ENCODE measurements at regions not wholly inside any gene's neighbourhood (a gene's known extent, or its start where the extent isn't known, plus 50 kb on each side); places are given as distances from the start of the nearest gene placed in this dataset.

DNA sequence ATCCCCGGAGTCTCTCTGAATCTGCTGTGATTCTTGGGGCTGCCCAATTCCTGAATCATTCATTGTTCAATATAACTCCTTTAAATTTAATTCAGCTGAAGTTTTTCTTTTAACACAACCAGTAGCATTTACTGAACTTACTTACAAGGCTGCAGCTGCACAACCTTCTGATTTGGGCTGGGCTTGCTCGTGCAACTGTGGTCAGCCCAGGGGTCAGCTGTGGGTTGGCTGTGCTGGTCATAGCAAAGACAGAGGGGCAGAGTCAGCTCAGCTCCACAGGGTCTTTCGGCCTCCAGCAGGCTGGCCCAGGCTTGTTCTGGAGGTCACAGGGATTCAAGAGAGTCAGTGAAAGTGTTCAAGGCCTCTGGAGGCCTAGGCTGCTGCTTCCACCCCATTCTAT, 186.1 kb downstream of the MATN1 start:
- H3K27ac Mint-ChIP-seq = no peak overlapping the region
- H3K9me3 Mint-ChIP-seq = no peaks in the 10 kb centered on the region
- H3K4me3 Mint-ChIP-seq = no peak overlapping the region
- intact Hi-C loops (cut with micrococcal nuclease) = no loop called here
- no peaks in the 10 kb centered on the region for H3K4me1 Mint-ChIP-seq (ENCODE audit: low read depth)
- no peak for DNase-seq (ENCODE audit: low spot score)
- H3K27me3 Mint-ChIP-seq (ENCODE audit: insufficient read depth) = peaks cover 7% of the 10 kb centered on the region
- no peaks in the 10 kb centered on the region for H3K36me3 Mint-ChIP-seq (ENCODE audit: low read depth)

DNA sequence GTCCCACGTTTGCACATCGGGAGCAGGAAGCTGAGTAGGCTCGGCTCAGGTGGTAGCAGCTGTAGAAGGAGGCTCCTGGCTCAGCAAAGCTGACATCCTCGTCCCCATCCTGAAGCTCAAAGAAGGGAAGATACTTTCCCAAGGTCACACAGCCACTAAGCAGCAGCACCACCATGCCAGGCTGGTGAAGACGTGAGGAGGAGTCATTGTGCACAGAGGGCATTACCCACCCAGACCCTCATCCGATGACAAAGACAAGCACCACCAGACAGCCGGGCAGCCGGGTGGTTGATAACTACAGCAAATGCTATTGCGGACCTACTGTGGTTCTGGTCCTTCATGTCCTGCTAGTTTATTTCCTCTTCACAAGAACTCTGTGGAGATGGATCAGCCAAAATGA, 186.9 kb downstream of the MATN1 start:
- Mint-ChIP-seq H3K4me3 (no peak overlapping the region), H3K9me3 (no peaks in the 10 kb centered on the region), H3K27ac (no peak overlapping the region), H3K4me1 (ENCODE audit: low read depth) (no peaks in the 10 kb centered on the region), H3K36me3 (ENCODE audit: low read depth) (no peaks in the 10 kb centered on the region), H3K27me3 (ENCODE audit: insufficient read depth) (peaks cover 8% of the 10 kb centered on the region)
- intact Hi-C loops (cut with micrococcal nuclease) = no loop called here
- DNase-seq (ENCODE audit: low spot score) = no peak

DNA sequence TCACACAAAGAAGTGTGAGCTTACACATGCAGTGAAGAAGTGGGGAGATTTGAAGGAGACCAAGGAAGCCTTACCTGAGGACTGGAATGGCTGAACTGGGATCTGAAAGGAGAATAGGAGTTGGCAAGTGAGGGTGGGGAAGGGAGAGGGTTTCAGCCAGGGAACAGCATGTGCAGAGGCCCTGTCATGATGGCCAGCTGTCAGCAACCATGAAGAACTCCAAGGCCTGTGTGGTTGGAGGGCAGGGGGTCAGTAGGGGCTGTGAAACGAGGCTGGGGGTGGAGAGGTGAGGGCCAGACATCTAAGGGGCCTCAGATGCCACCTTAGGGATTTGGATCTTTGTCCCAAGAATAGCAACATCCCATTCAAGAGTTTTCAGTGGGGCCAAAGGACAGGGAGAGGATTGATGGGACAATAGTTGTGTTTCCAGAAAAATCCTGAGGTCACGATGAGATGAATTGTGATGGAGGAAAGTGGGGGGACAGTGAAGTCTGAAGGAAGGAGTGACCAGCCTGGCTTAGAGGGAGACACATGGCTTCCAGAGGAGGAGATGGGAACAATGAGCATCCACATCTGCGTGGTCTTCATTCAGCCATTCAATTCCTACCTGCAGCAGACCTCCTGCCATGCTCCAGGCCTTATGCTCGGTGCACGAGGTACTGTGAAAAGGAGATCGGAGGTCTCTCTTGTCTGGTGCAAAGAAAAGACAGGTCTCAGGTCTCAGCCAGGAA, 187.6 kb downstream of the MATN1 start:
- H3K27ac Mint-ChIP-seq = no peak overlapping the region
- no peaks in the 10 kb centered on the region for H3K4me1 Mint-ChIP-seq (ENCODE audit: low read depth)
- DNase-seq (ENCODE audit: low spot score) = no peak
- H3K4me3 Mint-ChIP-seq = no peak overlapping the region
- no peaks in the 10 kb centered on the region for H3K9me3 Mint-ChIP-seq
- H3K36me3 Mint-ChIP-seq (ENCODE audit: low read depth) = no peaks in the 10 kb centered on the region
- intact Hi-C loops (cut with micrococcal nuclease) = no loop called here
- peaks cover 10% of the 10 kb centered on the region for H3K27me3 Mint-ChIP-seq (ENCODE audit: insufficient read depth)

DNA sequence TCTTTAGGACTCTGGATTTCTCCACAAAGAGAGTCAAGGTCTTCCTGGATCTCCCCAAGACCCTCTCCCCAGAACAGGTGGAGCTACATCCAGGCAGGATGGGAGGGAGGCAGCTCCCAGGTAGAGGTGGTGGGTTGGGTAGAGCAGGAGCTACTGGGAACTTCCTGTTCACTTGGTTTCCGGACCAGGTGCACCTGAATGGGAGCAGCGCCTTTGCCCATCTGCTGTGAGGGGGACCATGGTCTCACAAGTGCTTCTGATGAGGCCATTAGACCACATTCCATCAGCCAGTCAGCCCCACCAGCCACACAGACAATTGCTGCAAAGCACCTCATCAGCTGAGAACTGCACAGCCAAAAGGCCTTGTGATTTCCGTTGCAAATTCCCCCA, 188.8 kb downstream of the MATN1 start:
- H3K27me3 Mint-ChIP-seq (ENCODE audit: insufficient read depth) = peaks cover 13% of the 10 kb centered on the region
- no peak overlapping the region for H3K4me3 Mint-ChIP-seq
- no peaks in the 10 kb centered on the region for H3K9me3 Mint-ChIP-seq
- H3K4me1 Mint-ChIP-seq (ENCODE audit: low read depth) = no peaks in the 10 kb centered on the region
- DNase-seq (ENCODE audit: low spot score) = no peak
- H3K27ac Mint-ChIP-seq = no peak overlapping the region
- intact Hi-C loops (cut with micrococcal nuclease) = no loop called here
- no peaks in the 10 kb centered on the region for H3K36me3 Mint-ChIP-seq (ENCODE audit: low read depth)

DNA sequence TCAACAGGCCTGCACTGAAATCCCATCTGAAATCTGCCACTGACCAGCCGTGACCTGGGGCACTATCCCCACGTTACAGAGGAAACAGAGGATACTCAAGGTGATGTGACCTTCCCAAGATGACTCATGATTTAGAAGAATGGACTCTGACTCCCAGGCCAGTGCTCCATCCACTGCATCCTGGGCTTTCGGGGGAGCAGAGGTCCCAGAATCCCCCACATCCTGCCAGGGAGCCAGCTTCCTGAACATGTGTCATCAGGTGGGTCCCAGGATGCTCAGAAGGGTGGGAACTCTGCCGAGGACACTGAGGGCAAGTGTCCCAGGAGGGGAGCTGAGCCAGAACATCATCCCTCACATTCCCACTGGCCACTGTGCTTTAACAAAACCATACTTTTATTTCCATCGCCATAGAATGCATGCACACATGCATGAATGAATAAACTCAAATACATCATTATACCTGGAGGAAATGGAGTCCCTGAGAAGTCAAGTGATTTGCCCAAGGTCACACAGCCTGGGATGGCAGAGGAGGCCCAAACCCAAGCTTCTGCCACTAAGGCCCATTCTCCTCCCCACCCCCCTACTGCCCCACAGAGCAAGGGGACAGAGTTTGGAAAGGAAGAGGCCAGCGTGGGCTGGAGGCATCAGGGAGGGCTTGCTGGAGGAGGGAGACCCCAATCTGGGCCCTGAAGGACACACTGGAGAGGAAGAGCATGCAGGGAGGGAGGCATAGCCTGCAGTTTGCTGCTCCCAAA, 189.4 kb downstream of the MATN1 start:
- no peak for DNase-seq (ENCODE audit: low spot score)
- H3K4me3 Mint-ChIP-seq = no peak overlapping the region
- peaks cover 11% of the 10 kb centered on the region for H3K27me3 Mint-ChIP-seq (ENCODE audit: insufficient read depth)
- H3K27ac Mint-ChIP-seq = no peak overlapping the region
- no peaks in the 10 kb centered on the region for H3K36me3 Mint-ChIP-seq (ENCODE audit: low read depth)
- no peaks in the 10 kb centered on the region for H3K4me1 Mint-ChIP-seq (ENCODE audit: low read depth)
- H3K9me3 Mint-ChIP-seq = no peaks in the 10 kb centered on the region
- intact Hi-C loops (cut with micrococcal nuclease) = no loop called here

DNA sequence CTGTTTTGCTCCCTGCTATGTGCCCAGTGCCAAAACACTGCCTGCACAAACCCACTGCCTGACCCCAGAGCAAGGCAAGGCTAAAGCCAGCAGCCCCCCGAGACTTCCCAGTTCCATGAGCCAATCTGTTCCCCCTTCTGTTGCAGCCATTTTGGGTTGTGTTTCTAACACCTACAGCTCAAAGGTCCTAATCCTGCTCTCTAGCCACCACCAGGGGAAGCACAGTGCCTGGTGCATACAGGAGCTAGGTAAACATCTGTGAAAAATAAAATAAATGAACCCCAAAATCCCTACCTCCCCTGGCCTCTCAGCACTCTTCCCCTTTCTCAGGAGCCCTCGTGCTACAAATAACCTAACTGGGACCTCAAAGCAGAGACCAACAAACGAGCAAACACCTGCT, 190.2 kb downstream of the MATN1 start:
- Mint-ChIP-seq H3K4me1 (ENCODE audit: low read depth) (no peaks in the 10 kb centered on the region), H3K36me3 (ENCODE audit: low read depth) (no peaks in the 10 kb centered on the region), H3K9me3 (no peaks in the 10 kb centered on the region), H3K4me3 (no peak overlapping the region), H3K27ac (no peak overlapping the region), H3K27me3 (ENCODE audit: insufficient read depth) (peaks cover 11% of the 10 kb centered on the region)
- no peak for DNase-seq (ENCODE audit: low spot score)
- intact Hi-C loops (cut with micrococcal nuclease) = no loop called here

DNA sequence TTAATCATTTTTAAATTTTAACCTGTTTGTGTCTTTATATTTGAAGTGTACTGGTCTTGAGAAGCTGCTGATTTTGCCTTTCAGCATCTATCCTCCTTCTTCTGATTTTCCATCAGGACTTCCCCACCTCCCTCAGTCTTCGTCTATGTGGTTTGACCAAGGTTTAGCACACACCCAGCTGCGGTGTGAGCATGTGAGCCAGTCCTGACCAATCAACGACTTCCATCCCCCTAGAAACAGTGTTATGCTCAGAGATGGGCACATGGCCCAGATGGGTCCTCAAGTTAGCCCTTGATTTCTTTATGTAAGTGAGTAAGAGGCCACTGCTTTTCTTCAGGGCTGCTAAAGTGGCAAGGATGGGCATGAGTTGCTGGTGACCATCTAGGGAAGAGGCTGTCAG, 190.8 kb downstream of the MATN1 start:
- Mint-ChIP-seq H3K36me3 (ENCODE audit: low read depth) (no peaks in the 10 kb centered on the region), H3K27me3 (ENCODE audit: insufficient read depth) (peaks cover 13% of the 10 kb centered on the region), H3K9me3 (no peaks in the 10 kb centered on the region), H3K4me3 (no peak overlapping the region), H3K27ac (no peak overlapping the region), H3K4me1 (ENCODE audit: low read depth) (no peaks in the 10 kb centered on the region)
- no peak for DNase-seq (ENCODE audit: low spot score)
- intact Hi-C loops (cut with micrococcal nuclease) = no loop called here

DNA sequence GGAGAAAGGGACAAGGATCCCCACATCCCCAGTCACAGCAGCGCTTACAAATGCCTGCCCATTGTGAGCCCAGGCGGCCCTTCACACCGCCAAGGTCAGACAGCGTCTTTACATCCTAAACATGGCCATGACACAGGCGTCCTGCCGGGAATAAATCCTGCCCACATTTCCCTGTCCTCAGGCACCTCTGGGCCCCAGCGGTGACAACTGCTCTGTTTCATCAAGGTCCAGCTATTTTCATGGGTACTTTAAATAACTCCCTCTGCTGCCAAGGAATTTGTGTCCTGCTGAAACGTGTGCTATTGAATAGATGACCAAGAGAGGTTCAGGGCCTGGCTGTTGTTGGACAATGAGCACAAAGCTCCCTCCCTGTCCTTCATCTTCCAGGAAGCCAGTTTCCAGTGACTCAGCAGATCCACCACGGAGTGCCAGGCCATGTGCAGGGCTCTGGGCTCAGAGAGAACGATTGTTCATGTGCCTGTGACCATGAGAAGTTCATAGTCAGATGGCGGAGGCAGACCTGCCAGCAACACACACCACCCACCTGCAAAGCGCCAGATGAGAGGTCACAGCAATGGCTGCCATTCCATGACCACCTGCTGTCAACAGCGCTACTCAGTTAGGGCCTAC, 195.8 kb downstream of the MATN1 start:
- intact Hi-C loops (cut with micrococcal nuclease) = no loop called here
- Mint-ChIP-seq H3K36me3 (ENCODE audit: low read depth) (no peaks in the 10 kb centered on the region), H3K4me1 (ENCODE audit: low read depth) (no peaks in the 10 kb centered on the region), H3K9me3 (no peaks in the 10 kb centered on the region), H3K4me3 (no peak overlapping the region), H3K27me3 (ENCODE audit: insufficient read depth) (peaks cover 14% of the 10 kb centered on the region), H3K27ac (no peak overlapping the region)
- no peak for DNase-seq (ENCODE audit: low spot score)

DNA sequence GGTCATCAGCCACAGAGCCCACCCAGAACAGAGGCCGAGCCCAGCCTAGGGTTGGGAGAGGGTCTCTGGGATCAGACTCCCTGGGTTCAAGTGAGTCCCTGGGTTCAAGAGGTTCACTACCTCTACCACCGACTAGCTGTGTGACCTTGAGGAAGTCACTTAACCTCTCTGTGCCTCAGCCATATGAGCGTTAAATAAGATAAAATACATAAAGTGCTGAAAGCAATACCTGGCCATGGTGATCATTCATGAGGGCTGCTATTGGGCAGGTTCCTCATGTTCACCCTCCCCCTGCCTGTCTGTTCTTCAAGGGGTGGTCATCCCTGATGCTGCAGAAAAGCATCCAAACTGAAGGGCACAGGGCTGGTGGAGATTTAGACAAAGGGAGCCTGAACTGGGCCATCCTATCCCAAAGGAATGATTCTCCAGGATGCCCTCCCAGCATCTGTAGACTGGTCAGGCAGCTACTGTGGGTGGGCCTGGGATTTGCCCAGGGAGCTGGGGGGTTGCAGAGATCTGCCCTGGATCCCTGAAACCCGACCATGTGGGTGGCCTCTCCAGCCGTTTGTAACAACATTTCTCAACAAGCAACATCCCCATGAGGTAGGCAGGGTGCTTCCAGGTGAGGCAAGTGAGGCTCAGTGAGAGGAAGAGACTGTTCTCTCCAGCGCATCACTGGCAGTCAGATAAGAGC, 196.6 kb downstream of the MATN1 start:
- Mint-ChIP-seq H3K4me3 (no peak overlapping the region), H3K4me1 (ENCODE audit: low read depth) (no peaks in the 10 kb centered on the region), H3K36me3 (ENCODE audit: low read depth) (no peaks in the 10 kb centered on the region), H3K27ac (no peak overlapping the region), H3K27me3 (ENCODE audit: insufficient read depth) (peaks cover 15% of the 10 kb centered on the region), H3K9me3 (no peaks in the 10 kb centered on the region)
- intact Hi-C loops (cut with micrococcal nuclease) = no loop called here
- no peak for DNase-seq (ENCODE audit: low spot score)

DNA sequence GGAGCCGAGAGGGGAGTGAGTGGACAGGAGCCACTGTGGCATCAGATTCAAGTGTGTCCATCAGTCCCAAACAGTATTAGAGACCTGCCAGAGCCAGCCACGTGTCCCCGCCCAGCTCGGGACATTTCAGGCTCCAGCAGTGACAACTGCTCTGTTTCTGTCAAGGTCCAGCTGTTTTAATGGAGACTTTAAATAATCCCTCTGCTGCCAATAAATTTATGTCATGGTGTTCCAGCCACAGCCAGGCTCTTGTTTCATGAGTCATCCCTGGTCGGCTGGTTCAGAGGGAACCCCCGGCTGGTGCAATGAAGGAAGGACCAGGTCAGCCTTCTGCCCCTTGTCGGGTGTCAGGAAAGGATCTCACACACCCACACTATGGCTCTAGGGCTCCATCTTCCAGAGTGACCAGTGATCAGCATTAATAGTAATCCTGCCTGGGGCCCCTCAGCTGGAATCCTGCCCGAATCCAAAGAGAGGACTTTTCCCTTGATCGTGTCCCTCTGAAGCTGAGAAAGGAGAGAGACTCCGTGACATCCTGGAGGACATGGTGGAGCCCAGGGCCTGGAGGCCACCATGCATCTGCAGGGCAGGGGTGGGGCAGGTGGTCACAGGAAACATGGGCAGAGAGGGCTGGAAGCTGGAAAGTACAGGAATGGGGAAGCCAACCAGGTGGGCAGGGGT, 197.3 kb downstream of the MATN1 start:
- peaks cover 12% of the 10 kb centered on the region for H3K27me3 Mint-ChIP-seq (ENCODE audit: insufficient read depth)
- intact Hi-C loops (cut with micrococcal nuclease) = no loop called here
- no peaks in the 10 kb centered on the region for H3K4me1 Mint-ChIP-seq (ENCODE audit: low read depth)
- DNase-seq (ENCODE audit: low spot score) = no peak
- no peaks in the 10 kb centered on the region for H3K9me3 Mint-ChIP-seq
- no peaks in the 10 kb centered on the region for H3K36me3 Mint-ChIP-seq (ENCODE audit: low read depth)
- no peak overlapping the region for H3K27ac Mint-ChIP-seq
- H3K4me3 Mint-ChIP-seq = no peak overlapping the region

DNA sequence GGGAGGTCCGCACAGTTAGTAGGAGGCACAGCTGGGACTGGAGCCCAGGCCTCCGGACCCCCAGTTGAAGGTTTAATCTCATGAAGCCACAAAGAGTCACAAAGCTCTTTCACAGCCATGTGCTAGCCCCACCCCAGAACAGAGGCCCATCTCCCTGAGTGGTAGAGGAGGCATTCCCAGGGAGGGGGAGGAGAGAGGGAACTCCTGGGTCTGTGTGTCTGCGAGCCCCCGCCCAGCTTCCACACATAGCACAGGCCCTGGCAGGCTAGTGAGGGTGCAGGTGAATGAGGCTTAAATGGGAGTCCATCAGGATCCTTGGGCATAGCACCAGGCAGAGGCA, 197.8 kb downstream of the MATN1 start:
- no peaks in the 10 kb centered on the region for H3K9me3 Mint-ChIP-seq
- no peak for DNase-seq (ENCODE audit: low spot score)
- H3K36me3 Mint-ChIP-seq (ENCODE audit: low read depth) = no peaks in the 10 kb centered on the region
- no peak overlapping the region for H3K27ac Mint-ChIP-seq
- H3K4me1 Mint-ChIP-seq (ENCODE audit: low read depth) = no peaks in the 10 kb centered on the region
- peaks cover 13% of the 10 kb centered on the region for H3K27me3 Mint-ChIP-seq (ENCODE audit: insufficient read depth)
- intact Hi-C loops (cut with micrococcal nuclease) = no loop called here
- no peak overlapping the region for H3K4me3 Mint-ChIP-seq

DNA sequence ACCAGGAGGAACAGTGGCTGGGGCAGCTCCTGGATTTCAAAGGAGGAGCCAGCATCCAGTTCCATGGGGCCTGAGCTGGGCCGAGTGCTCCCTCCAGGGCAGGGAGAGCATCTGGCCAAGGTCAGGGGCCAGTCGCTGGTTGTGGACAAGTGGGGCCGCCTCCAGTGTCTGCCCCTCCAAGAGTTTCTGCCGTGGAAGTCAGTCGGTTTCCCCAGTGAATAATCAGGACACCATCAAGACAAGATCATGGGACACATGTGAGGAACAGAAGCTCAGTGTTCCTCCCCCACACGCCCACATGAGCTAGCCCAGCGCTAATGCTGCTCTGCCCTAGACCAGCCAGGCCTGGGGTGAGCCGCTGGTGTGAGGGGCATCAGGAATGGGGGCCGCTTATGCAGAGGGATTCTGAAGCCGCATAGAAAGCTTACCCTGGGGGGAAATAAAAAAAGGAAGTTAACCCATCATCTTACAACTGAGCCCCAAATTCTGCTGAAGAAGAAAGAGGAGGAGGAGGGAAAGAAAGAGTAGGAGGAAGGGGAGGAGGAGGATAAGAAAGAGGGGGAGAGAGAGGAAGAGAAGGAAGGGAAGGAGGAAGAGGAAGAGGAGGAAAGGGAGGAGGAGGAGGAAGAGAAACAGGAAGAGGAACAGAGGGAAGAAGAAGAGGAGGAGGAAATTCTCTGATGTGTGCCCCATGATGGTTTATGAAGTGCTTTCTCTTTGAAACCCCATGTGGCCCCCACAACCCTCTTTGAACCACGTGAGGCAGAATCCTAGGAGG, 198.4 kb downstream of the MATN1 start:
- Mint-ChIP-seq H3K9me3 (no peaks in the 10 kb centered on the region), H3K27ac (no peak overlapping the region), H3K36me3 (ENCODE audit: low read depth) (no peaks in the 10 kb centered on the region), H3K4me3 (no peak overlapping the region), H3K4me1 (ENCODE audit: low read depth) (no peaks in the 10 kb centered on the region), H3K27me3 (ENCODE audit: insufficient read depth) (peaks cover 12% of the 10 kb centered on the region)
- intact Hi-C loops (cut with micrococcal nuclease) = no loop called here
- DNase-seq (ENCODE audit: low spot score) = no peak

All from activated T-helper 1 cell treated with anti-CD3 and anti-CD28 coated beads, Interleukin-12 subunit alpha, Interleukin-12 subunit beta, Interleukin-2, Interleukin-4 antibody, amounts not matched to agents 30 ng/mL and 10 ng/mL and 1 ng/mL, durations not matched to agents 14 hours and 24 hours and 36 hours (primary cell).